PC-9 (cell line): ENCODE measurements at regions not wholly inside any gene's neighbourhood (a gene's known extent, or its start where the extent isn't known, plus 50 kb on each side); places are given as distances from the start of the nearest gene placed in this dataset.

Source experiments
- CTCF ChIP-seq: fragments of 200-600 bp; sonication (generic); conservative IDR thresholded peaks from 2 replicates; pipeline ENCODE4 v1.6.1; 2017; ENCODE audit warnings: mixed run types, antibody characterized with exemption, mild to moderate bottlenecking, moderate library complexity
- EZH2 ChIP-seq: fragments of 200-600 bp; sonication (generic); IDR thresholded peaks from 2 replicates; pipeline ENCODE4 v1.8.0; 2017; ENCODE audit warnings: antibody characterized with exemption, low read depth

- no peak for TF ChIP-seq CTCF
- no peak for TF ChIP-seq EZH2
Observed at GRCh38 chr18:34951625-34952379, 89.4 kb upstream of the MAPRE2 start.
